ENCODE measurements at regions not wholly inside any gene's neighbourhood (a gene's known extent, or its start where the extent isn't known, plus 50 kb on each side); places are given as distances from the start of the nearest gene placed in this dataset.

- TF ChIP-seq ZBTB7A (IDR thresholded peaks at IDR 0.05; ENCODE audit: low read depth): no peak
- no peak for TF ChIP-seq CREB1 (IDR thresholded peaks at IDR 0.05; ENCODE audit: low read depth)
- TF ChIP-seq EP300 (IDR thresholded peaks at IDR 0.05; ENCODE audit: borderline replicate concordance): no peak
- no peak for TF ChIP-seq NFIC (IDR thresholded peaks at IDR 0.05)
- no peak for TF ChIP-seq TCF12 (IDR thresholded peaks at IDR 0.05; ENCODE audit: low read depth)
- TF ChIP-seq TEAD4 (IDR thresholded peaks at IDR 0.05): no peak
- no peak for TF ChIP-seq TAF1 (IDR thresholded peaks at IDR 0.05; ENCODE audit: low read depth)
- TF ChIP-seq FOXM1 (IDR thresholded peaks at IDR 0.05; ENCODE audit: borderline replicate concordance, low read depth): no peak
- TF ChIP-seq RAD21 (IDR thresholded peaks at IDR 0.05; ENCODE audit: low read depth): no peak
- TF ChIP-seq REST (IDR thresholded peaks at IDR 0.05; ENCODE audit: low read depth): no peak
- no peak for TF ChIP-seq CEBPB (IDR thresholded peaks at IDR 0.05)
- TF ChIP-seq MAX (IDR thresholded peaks at IDR 0.05): no peak
- no peak for TF ChIP-seq YY1 (IDR thresholded peaks at IDR 0.05; ENCODE audit: low read depth)
- no peak for TF ChIP-seq USF1 (IDR thresholded peaks at IDR 0.05)
- TF ChIP-seq EGR1 (IDR thresholded peaks at IDR 0.05): no peak
Measured at GRCh38 chr17:34163123-34163522, 92.0 kb upstream of the CCL2 start.

- no peak for TF ChIP-seq USF1 (IDR thresholded peaks at IDR 0.05)
Measured at GRCh38 chr17:34163646-34164045, 91.4 kb upstream of the CCL2 start.

- TF ChIP-seq CREB1 (IDR thresholded peaks at IDR 0.05; ENCODE audit: low read depth) (no peak), NFIC (IDR thresholded peaks at IDR 0.05) (no peak), FOXM1 (IDR thresholded peaks at IDR 0.05; ENCODE audit: borderline replicate concordance, low read depth) (no peak), EP300 (IDR thresholded peaks at IDR 0.05; ENCODE audit: borderline replicate concordance) (no peak), ZBTB7A (IDR thresholded peaks at IDR 0.05; ENCODE audit: low read depth) (no peak), TEAD4 (IDR thresholded peaks at IDR 0.05) (no peak), RAD21 (IDR thresholded peaks at IDR 0.05; ENCODE audit: low read depth) (no peak), YY1 (IDR thresholded peaks at IDR 0.05; ENCODE audit: low read depth) (no peak), REST (IDR thresholded peaks at IDR 0.05; ENCODE audit: low read depth) (no peak), CEBPB (IDR thresholded peaks at IDR 0.05) (no peak), TCF12 (IDR thresholded peaks at IDR 0.05; ENCODE audit: low read depth) (no peak), MAX (IDR thresholded peaks at IDR 0.05) (no peak), EGR1 (IDR thresholded peaks at IDR 0.05) (no peak), TAF1 (IDR thresholded peaks at IDR 0.05; ENCODE audit: low read depth) (no peak), USF1 (IDR thresholded peaks at IDR 0.05) (no peak)
Measured at GRCh38 chr17:34164837-34165236, 90.2 kb upstream of the CCL2 start.

GRCh38 chr17:34166352-34166751, 88.7 kb upstream of the CCL2 start:
- TF ChIP-seq NFIC (IDR thresholded peaks at IDR 0.05) (no peak), EP300 (IDR thresholded peaks at IDR 0.05; ENCODE audit: borderline replicate concordance) (no peak), FOXM1 (IDR thresholded peaks at IDR 0.05; ENCODE audit: borderline replicate concordance, low read depth) (no peak), EGR1 (IDR thresholded peaks at IDR 0.05) (no peak), MAX (IDR thresholded peaks at IDR 0.05) (no peak), CEBPB (IDR thresholded peaks at IDR 0.05) (no peak)

GRCh38 chr17:34167354-34167753, 87.7 kb upstream of the CCL2 start:
- no peak for TF ChIP-seq USF1 (IDR thresholded peaks at IDR 0.05)
- TF ChIP-seq EP300 (IDR thresholded peaks at IDR 0.05; ENCODE audit: borderline replicate concordance): no peak

- no peak for TF ChIP-seq USF1 (IDR thresholded peaks at IDR 0.05)
Measured at GRCh38 chr17:34168989-34169388, 86.1 kb upstream of the CCL2 start.

Data from Ishikawa (cell line).